HG02798 (cell line): ENCODE measurements at regions not wholly inside any gene's neighbourhood (a gene's known extent, or its start where the extent isn't known, plus 50 kb on each side); places are given as distances from the start of the nearest gene placed in this dataset.
A peak's percentile ranks its signal among the peaks of the same experiment; 100 is the strongest.

Source experiments
- ATAC-seq: cut with Tn5 transposase; IDR thresholded peaks from one replicate; pipeline ENCODE4 v1.9.1; 2021; ENCODE audit warnings: mild to moderate bottlenecking; ENCODE audit not compliant: unreplicated experiment, poor library complexity

DNA sequence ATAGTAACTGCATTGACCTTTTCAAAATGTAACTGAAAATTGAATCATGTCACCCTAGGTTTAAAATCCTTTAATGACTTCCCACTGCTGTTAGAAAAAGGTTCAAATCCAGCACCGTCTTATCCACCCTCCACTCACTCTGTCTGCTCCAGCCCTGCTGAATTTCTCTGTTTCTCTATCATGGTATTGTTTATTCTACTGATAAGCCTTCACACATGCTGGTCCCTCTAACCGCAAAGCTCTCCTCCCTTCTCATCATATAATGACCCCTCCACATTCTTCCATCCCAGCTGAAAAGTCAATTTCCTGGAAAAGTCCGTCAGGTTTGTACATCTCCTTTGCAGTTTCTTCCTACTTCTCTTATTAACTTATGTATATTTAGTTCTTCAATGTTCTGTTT, 389.2 kb upstream of the F9 start:
- ATAC-seq = no peak

DNA sequence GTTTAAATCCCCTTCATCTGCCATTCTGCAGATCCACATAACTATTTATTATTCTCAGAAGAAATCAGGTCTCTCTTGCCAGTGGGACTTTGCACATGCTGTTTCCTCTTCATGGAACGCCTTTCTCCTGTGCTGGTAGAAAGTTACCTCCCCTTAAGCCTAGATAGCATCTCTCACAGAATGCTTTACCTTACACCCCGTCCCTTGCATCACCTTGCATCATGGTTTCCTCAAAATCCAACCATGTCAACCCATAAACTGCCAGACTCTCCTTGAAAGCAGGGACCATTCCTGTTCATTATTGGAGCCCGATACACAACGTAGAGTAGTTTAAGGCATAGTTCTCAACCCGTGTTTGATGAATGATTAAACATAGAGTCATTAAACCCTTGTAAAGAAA, 396.2 kb upstream of the F9 start:
- ATAC-seq = no peak

DNA sequence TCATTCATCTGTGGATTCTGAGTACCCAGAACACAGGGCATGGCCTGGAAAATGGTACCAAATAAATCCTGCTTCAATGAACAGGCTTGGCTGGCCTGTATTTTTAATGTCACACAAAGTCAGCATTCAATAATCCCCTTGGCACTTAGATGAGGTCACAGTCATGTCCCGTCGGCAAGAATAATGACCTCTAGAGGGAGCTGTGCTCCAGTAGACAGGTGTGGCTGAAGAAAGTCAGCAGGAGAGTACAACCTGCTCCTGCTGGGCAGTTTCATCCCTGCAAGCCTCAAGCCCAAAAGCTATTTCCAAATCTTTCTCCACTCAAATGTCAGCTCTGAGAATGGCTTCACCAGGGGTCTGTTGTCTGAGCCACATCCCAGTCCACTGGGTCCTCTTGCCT, 404.0 kb upstream of the F9 start:
- peak; percentile 71 for ATAC-seq

DNA sequence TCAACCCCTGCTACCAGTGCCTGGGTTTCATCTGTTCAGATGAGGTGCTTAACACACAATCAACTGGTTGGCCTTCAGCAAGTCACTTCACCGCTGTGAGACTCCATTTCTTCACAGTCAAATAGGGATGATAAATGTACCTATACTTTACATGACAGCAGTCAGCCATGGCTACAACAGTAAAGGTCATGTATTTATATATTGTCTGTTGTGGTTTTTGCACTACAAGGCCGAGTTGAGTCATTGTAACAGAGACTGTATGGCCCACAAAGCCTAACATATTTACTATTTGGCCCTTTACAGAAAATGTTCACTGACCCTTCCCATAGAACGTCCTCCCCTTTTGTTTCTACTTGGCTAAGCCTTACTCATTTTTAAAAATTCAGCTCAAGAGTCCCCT, 404.6 kb upstream of the F9 start:
- no peak for ATAC-seq

DNA sequence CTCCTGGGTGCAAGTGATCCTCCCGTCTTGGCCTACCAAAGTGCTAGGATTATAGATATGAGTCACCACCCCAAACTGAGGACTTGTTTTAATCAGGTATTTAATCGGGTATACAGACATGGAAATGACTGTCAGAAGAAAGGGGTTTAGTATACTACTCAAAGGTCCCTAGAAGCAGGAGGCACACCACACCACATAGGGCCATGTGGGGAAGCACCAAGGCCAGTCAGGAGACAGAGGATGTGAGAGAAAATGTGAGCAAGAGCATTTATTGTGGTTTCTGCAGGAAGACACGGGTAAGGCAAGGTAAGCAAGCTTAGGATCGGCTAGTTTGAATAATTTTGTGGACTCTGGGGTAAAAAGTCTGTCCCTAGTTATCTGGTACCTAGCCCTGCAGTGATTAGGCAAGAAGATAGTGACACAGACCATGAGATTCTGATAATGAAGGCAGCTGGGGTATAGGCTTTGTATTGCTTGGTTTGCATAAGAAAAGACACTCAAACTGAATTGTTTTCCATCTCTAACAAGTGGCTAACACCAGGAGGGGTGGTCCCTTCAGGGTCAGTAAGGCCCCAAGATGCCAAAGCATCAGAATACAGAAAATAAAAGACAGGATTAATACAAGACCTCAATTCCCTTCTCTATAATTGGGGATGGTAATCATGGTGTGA, 408.8 kb upstream of the F9 start:
- no peak for ATAC-seq

DNA sequence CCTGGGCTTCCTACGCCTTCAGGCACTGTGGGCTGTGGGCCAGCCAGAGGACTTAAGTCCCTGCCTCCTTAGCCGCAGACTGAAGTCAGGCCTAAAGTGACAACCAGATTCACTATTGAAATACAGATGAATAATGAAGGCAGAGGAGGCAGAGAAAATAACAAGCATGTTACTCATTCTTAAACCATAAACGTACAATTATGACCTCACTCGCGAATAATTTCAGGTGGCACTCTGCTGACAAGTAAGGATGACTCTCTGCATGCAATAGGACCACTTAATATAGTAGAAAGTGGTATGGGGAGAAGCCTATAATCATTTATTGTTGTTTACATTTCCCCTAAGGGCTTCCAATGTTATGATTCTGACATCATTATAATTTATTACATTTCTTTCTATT, 409.2 kb upstream of the FGF13 start:
- ATAC-seq = no peak

DNA sequence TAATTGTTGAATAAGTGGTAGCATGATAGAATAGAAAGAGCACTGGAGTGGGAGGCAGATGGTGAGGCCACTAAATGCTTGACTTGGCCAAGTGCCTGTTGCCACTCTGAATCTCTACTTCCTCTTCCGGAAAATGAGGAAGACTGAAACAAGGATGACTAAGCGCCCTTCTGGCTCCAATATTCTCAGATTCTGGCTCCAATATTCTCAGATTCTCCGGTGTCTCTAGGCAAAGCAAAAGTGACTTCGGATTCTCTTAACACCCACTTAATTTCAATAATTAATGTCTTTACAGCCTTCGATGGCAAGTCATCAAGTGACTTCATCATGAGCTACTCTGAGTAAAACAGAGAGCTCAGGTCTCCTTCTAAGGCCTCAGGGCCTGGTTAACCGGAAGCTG, 402.2 kb upstream of the FGF13 start:
- no peak for ATAC-seq

DNA sequence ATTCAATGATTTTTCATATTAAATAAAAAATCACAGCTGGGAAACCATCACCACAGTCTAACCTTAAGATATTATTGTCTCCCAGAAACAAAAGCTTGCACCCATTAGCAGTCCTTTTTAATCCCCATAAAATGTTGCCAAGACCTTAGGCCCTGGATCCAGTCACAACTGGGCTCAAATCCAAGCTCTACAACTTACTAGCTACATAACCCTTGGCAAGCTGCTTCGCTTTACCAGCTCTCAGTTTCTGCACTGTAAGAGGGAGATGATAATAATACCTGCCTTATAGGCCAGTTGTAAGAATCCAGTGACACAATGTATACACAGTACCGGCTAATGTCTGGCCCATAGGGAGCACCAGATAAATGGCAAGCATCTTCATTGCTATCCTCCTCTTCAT, 400.9 kb upstream of the FGF13 start:
- no peak for ATAC-seq

DNA sequence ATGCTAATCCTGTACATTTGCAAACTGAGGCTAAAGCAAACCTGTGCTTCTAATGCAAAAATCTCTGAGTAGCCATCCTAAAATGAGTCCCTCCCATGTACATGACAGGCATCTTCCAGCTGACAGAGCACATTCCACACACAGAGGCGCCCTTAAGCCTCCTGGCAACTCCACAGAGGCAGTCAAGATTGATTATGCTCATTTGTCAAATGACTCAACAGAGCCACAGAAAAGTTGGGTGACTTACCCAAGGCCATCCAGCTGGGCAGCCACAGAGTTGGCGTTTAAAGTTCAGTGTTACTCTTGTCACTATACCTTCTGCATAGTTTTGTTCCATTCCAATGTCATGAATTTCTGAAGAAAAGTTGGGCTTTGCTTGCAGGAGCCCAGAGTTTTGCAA, 394.6 kb upstream of the FGF13 start:
- no peak for ATAC-seq

DNA sequence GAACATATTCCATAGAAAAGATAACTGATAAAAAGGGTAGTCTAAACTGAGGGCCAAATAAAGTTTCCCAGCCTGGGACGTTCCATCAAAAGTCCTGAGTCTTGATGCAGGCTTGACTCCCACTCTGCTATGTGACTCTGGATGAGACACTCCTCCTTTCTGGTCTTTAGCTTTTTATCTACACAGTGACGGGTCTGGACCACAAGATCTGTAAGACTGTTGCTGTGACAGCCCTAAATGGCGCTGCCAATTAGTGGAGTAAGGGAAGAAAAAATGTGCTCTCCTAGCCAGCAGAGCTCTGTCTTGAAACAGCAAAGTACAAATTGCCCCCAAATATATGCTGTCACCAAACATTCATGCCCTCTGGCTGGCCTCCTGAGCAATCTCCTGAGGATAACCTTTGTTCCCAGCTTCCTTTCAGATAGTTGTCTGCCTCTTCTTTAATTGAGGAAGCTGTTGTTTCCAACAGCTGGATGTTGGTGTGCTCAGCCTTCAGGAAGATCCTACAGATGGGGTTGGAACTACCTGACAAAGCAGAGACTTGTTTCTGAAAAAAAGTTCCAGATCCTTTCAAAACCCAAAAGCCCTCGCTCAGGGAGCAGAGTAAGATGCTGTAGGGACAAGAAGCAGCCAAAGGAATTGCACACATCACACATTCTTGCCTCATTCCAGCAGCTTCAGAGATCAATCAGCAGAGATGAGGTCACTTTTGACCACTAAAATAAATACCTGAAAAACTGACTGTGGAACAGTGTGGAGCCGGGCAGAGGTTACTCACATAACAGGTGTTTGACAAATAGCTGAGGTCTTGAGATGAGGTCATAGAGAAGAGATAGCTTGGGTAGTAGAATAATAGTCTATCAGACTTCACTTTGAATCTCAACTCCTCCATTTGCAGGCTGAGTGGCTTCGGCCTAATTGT, 383.4 kb upstream of the FGF13 start:
- ATAC-seq = no peak

DNA sequence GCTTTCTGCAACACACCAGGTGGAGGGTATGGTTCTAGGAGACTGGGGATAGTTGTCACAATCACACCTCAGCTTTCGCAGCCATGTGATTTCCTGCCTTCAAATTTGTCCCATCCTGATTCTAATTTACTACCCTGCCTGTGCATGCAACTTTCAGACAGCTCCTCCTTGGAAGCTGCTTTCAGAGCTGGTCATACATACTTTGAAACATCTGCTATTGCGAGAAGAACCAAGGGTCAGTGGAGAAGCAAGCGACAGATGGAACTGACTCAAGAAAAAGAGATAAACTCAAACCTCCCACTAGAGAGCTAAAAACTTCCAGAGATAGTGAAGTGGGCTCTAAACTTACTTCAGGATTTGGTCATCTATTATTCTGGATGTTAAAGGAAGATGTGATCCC, 381.7 kb upstream of the FGF13 start:
- ATAC-seq = no peak

DNA sequence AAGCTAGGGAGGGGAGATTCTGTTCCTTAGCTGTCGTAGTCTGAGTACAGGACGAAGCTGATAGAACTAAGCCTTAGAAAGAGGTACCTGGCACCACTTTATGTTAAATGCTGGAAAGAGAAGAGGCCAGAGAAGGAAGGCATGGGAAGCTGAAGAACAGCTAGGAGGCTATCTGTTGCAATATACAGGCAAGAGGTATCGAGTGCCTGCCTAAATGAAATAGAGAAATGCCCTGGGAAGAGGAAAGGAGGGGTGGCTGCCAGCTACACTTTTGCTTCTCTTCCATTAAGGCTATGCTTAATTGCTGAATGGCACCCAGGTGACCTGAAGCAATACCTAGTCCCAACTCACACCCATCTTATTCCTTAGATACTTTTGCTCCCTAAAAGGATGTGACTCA, 380.4 kb upstream of the FGF13 start:
- no peak for ATAC-seq

DNA sequence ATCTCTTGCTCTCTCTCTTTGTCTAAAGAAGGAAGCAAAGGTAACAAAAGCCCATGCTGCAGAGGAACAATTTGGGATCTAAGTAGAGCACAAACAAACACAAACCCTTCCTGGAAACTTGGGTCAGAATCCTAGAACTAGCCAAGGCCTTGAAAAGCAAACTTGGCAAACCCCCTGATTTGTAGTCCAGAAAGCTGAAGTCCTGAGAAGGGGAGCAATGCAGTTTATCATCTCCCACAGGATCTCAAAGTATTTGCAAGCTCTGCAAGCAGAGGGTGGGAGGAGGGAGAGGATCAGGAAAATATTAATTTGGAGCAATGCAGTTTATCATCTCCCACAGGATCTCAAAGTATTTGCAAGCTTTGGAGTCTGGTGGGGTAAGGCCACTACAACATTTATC, 379.5 kb upstream of the FGF13 start:
- no peak for ATAC-seq

DNA sequence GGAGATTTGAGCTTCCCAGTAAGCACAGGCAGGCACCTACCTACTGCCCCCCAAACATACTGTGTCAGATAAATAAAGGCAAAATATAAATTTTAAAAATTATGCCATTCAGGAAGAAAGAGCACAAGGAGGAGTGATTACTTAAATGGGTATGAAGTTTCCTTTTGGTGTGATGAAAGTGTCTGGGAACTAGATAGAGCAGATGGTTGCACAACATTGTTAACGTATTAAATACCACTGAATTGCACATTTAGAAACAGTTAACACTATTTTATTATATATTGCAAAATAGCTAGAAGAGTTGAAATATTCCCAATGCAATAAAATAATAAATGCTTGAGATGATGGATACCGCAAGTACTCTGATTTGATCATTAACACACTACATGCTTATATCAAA, 374.7 kb upstream of the FGF13 start:
- no peak for ATAC-seq

DNA sequence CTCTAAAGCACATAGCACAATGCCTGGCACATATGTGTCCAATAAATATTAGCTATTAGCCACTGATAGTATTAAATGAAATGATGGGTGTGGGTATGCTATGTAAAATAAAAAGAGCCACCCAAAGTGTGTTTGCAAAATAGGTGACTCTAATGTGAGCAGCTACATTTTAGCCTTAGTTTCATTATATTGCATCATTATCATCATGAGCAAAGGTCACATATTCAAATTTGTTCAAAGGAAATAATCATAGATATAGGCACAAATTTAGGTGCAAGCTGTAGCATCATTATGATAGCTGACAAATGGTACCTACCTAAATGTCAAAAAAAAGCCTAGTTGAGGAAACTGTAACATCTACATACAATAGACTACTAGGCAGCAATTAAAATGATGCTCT, 373.9 kb upstream of the FGF13 start:
- ATAC-seq = no peak

DNA sequence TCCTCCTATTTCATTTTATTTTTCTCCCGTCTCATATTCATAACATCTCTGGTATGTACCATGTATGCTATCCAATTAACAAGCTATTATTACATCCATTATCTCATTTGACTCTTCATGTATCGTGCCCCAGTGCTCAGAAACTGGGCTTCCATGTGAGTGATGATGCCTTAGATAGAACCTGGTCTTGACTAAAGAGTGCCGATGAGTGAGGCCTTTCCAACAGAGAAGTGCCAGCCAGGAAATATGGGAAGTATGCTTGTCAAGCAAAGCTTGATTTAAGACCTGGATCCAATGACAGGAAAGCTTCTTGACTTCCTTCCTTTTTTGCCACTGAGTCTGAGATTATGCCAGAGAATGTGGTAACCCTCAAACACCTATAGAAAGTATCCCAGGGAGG, 371.7 kb upstream of the FGF13 start:
- ATAC-seq = no peak

DNA sequence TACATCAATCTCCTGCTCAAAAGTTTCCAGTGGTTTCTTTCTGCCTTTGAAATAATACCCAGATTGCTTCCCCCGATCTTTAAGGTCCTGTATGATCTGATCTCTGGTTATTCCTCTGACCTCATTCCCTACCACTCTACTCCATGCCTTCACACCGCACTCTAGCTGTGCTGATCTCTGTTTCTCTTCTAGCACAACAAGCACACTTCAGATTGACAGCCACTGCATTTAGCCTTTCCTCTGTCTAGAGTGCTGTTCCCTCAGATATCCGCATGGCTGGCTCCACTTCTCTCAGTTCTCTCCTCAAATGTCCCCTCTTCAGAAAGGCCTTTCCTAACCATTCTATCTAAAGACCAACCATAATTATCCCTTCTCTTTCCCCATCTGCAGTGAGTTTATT, 370.4 kb upstream of the FGF13 start:
- no peak for ATAC-seq

DNA sequence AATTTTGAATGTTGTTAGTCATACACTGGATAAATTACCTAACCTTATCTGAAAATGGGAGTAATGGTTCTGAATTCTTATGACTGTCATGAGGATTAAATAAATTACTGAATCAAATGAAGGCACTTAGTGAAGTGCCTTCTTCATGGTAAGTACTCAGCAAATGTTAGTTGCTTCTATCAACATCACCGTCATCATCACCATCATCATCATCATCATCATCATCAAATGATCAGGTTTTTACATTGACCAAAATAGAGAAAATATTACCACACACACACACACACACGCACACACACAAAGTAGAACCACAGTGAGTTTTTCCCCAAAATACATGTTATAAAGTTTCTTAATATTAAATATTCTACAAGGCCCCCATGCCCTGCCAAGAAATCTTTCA, 368.3 kb upstream of the FGF13 start:
- ATAC-seq = no peak

DNA sequence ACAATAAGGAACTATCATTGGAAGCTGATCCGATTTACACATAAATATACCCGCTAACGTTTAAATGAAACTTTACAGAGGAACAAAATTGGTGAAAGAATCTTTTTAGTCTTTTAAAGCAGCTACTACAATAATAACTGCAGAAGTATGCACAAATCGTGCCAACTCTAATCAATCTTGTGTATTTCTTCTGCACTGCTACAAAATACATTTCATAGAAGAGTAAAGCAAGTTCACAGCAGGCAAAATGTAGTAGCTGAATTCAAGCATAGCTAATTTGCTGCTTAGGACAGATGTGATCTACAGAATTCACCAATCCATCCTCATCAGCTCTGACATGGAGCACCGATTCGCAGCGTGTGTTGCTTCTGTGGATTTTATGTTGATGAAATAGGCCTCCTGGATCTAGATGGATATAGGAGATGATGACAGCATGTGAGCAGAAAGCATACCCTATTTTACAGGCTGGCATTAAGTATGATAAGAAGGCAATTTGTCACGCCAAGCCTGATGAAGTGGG, 367.3 kb upstream of the FGF13 start:
- no peak for ATAC-seq

DNA sequence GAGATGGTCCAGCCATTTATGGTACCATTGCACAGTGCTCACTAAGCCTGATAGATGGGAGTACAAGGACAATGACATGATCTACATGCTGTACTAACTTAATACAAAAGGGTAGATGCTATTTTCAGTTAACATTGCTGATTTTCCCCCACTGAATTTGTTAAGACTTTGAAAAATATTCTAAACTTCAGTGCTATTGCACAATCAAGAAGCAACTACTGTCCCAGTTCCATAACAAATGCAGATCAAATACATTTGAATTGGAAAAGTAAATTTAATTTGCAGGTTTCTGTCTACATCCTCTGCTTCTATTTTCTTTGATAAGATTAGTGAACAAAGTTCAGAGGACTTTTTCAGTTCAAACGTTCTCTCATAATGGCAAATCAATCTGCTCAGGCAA, 366.8 kb upstream of the FGF13 start:
- no peak for ATAC-seq

DNA sequence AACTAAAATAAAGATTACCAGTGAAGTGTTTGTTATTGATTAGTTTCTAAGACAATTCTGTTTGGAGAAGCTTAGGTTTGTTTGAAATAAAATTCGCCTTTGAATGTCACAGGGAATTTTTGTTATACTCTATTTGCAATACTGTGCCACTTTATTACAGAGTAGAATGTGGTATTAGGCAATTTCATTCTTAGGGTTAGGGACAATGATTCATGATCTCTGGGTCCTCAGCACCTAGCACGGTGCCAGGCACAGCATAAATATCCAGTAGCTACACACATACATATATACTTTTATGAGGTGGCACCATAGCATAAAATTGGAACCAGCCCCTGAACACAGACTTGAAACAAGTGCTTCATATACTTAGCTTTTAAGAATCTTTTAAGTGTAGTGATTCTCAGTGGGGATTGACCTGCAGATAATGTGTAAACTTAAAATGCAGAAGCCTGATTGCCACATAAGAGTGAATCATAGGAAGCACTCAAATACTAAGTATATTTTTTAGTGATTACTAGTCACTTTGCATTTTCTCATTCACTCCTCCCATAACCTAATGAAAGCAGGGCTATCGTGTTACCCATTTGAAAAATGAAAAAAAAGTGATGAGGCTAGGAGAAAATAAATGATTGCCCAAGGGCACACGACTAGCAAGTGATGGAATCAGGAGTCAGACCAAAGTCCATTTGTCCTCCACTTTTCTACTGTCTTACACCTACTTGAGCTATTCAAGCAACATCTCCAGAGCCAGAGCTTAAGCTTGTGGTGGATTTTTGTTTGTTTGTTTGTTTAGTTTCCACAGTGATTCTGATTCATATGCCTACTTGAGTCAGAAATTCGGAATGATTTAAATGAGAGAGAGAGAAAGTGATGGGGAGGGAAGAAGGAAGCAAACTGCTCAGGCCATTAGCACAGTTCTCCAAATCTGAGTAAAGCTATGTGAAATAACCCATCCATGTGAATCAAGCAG, 366.0 kb upstream of the FGF13 start:
- no peak for ATAC-seq
